Right lobe of liver (tissue), 6 donors: ENCODE measurements at regions not wholly inside any gene's neighbourhood (a gene's known extent, or its start where the extent isn't known, plus 50 kb on each side); places are given as distances from the start of the nearest gene placed in this dataset.

Source experiments
- ATAC-seq, 4 donors: fragments of 200-7000 bp; cut with Tn5 transposase; one replicate each; pipeline ENCODE4 v1.9.1; 2020; ENCODE audit warnings: mild to moderate bottlenecking in 4 of 4, moderate library complexity in 4 of 4
- DNase-seq, 3 donors: peaks; one replicate each; pipeline ENCODE4 v3.0.0-alpha.2; 2020
- H3K27ac ChIP-seq, 3 donors: fragments of 200-600 bp; one replicate each; pipeline ENCODE4 v1.8.0; 2022
- H3K27me3 ChIP-seq, 2 donors: fragments of 200-600 bp; one replicate each; pipeline ENCODE4 v1.8.0; 2022
- H3K36me3 ChIP-seq, 4 donors: fragments of 200-600 bp; sonication (generic) in 1 of 4; one replicate each; pipeline versions ENCODE4 v1.5.1 to v1.8.0; 2017 to 2022; ENCODE audit warnings: control low read depth in 1 of 4
- H3K4me1 ChIP-seq, 4 donors: fragments of 200-600 bp; sonication (generic) in 1 of 4; one replicate each; pipeline versions ENCODE4 v1.5.1 to v1.8.0; 2017 to 2022; ENCODE audit warnings: control low read depth in 1 of 4
- H3K4me3 ChIP-seq, 3 donors: fragments of 200-600 bp; one replicate each; pipeline ENCODE4 v1.8.0; 2022
- H3K9me3 ChIP-seq, 4 donors: fragments of 200-600 bp; sonication (generic) in 1 of 4; one replicate each; pipeline versions ENCODE4 v1.5.1 to v1.8.0; 2017 to 2022; ENCODE audit warnings: control low read depth in 1 of 4
- CTCF ChIP-seq, 4 donors: fragments of 200-600 bp in 3 of 4; fragments of 450-650 bp in 1 of 4; IDR thresholded peaks; one replicate each; pipeline versions ENCODE4 v1.5.1 to v1.8.0; 2016 to 2022; ENCODE audit warnings: antibody characterized with exemption in 4 of 4, mild to moderate bottlenecking in 2 of 4
- POLR2A ChIP-seq: fragments of 450-650 bp; IDR thresholded peaks from one replicate; pipeline ENCODE4 v1.6.1; 2017; ENCODE audit warnings: antibody characterized with exemption, mild to moderate bottlenecking
- WGBS: methylation state at CpG from one replicate; pipeline ENCODE4 v1.1.6; 2018; ENCODE audit warnings: low coverage, low lambda C conversion rate; ENCODE audit not compliant: insufficient coverage; ENCODE audit errors: missing lambda C conversion rate; 5-methylcytosine and 5-hydroxymethylcytosine counted together
- intact Hi-C, 2 donors: fragments of 100-400 bp; cut with DNase I; formaldehyde crosslinking; loops; one replicate each; pipeline versions ENCODE4 v1.11.2 to v1.14.1; 2022
- donor health status: DM: no; HTN: yes; CAD: no.
- donor health status: DM: no; HTN: no; CAD: no.
- donor health status: DM: no; HTN: no; CAD: no.
- donor health status: DM: no; HTN: yes; CAD: no.
- donor health status: DM: no; HTN: yes; CAD: no.

GRCh38 chr10:21065621-21066248, 168.6 kb upstream of the NEBL start:
- H3K36me3 ChIP-seq: no peaks in the 10 kb centered on the region
- no peak for TF ChIP-seq POLR2A
- TF ChIP-seq CTCF (IDR thresholded peaks at IDR 0.05): no peak
- no peak overlapping the region for H3K4me3 ChIP-seq
- H3K27ac ChIP-seq: no peak overlapping the region
- DNase-seq (no peak), ATAC-seq (no peak)
- no peaks in the 10 kb centered on the region for H3K27me3 ChIP-seq
- 93% methylated on average over 2 of the region's 2 CpGs for WGBS
- no peaks in the 10 kb centered on the region for H3K4me1 ChIP-seq
- H3K9me3 ChIP-seq: no peaks in the 10 kb centered on the region
- intact Hi-C loops: no loop called here

GRCh38 chr10:21061982-21062381, 164.9 kb upstream of the NEBL start:
- Histone ChIP-seq H3K9me3 (no peaks in the 10 kb centered on the region), H3K27me3 (no peaks in the 10 kb centered on the region), H3K36me3 (no peaks in the 10 kb centered on the region), H3K4me1 (no peaks in the 10 kb centered on the region), H3K27ac (no peak overlapping the region), H3K4me3 (no peak overlapping the region)
- peak in 1 of 4 donors; percentile 46 for ATAC-seq
- no peak for DNase-seq
- 52% methylated on average over 4 of the region's 4 CpGs for WGBS
- intact Hi-C loops: no loop called here
- TF ChIP-seq POLR2A: no peak
- TF ChIP-seq CTCF (IDR thresholded peaks at IDR 0.05): no peak

GRCh38 chr10:21061184-21061583, 164.1 kb upstream of the NEBL start:
- no peak for TF ChIP-seq CTCF (IDR thresholded peaks at IDR 0.05)
- TF ChIP-seq POLR2A: no peak
- 93% methylated on average over 2 of the region's 2 CpGs for WGBS
- intact Hi-C loops: no loop called here
- H3K27me3 ChIP-seq: no peaks in the 10 kb centered on the region
- ATAC-seq (no peak), DNase-seq (no peak)
- no peaks in the 10 kb centered on the region for H3K4me1 ChIP-seq
- H3K9me3 ChIP-seq: no peaks in the 10 kb centered on the region
- no peak overlapping the region for H3K4me3 ChIP-seq
- H3K36me3 ChIP-seq: no peaks in the 10 kb centered on the region
- H3K27ac ChIP-seq: no peak overlapping the region

GRCh38 chr10:21060626-21061025, 163.5 kb upstream of the NEBL start:
- WGBS: 40% methylated on average over 4 of the region's 4 CpGs
- ATAC-seq (no peak), DNase-seq (no peak)
- TF ChIP-seq POLR2A: no peak
- Histone ChIP-seq H3K4me3 (no peak overlapping the region), H3K36me3 (no peaks in the 10 kb centered on the region), H3K27me3 (no peaks in the 10 kb centered on the region), H3K9me3 (no peaks in the 10 kb centered on the region), H3K27ac (no peak overlapping the region), H3K4me1 (no peaks in the 10 kb centered on the region)
- intact Hi-C loops: no loop called here

GRCh38 chr10:21057989-21058388, 160.9 kb upstream of the NEBL start:
- no peak for ATAC-seq
- H3K27ac ChIP-seq: no peak overlapping the region
- H3K9me3 ChIP-seq: no peaks in the 10 kb centered on the region
- H3K4me1 ChIP-seq: no peaks in the 10 kb centered on the region
- H3K36me3 ChIP-seq: no peaks in the 10 kb centered on the region
- no peaks in the 10 kb centered on the region for H3K27me3 ChIP-seq
- intact Hi-C loops: no loop called here
- TF ChIP-seq CTCF (IDR thresholded peaks at IDR 0.05) (no peak), POLR2A (no peak)
- H3K4me3 ChIP-seq: no peak overlapping the region
- no peak for DNase-seq
